ENCODE measurements at regions not wholly inside any gene's neighbourhood (a gene's known extent, or its start where the extent isn't known, plus 50 kb on each side); places are given as distances from the start of the nearest gene placed in this dataset.

GRCh38 chr16:48035142-48035541 lies 120.7 kb downstream of the ABCC12 start:
- DNase-seq, result no peak

GRCh38 chr16:48030926-48031325 lies 124.9 kb downstream of the ABCC12 start:
- Histone ChIP-seq H2BK15ac (ENCODE audit: low read depth, poor library complexity, severe bottlenecking) (no peak overlapping the region), H2BK5ac (ENCODE audit: low read depth, low read length, poor library complexity, severe bottlenecking) (no peak overlapping the region)

More at GRCh38 chr16:48035142-48035541, 120.7 kb downstream of the ABCC12 start:
- H3K4ac ChIP-seq (ENCODE audit: low read depth in 1 of 2, low read length in 2 of 2), result no peak overlapping the region
- H3K79me1 ChIP-seq (replicated peaks; ENCODE audit: low read length, poor library complexity, severe bottlenecking), result no peaks in the 10 kb centered on the region
- no peak overlapping the region for H3K14ac ChIP-seq (ENCODE audit: low read length in 2 of 2)
- H3K9me3 ChIP-seq (ENCODE audit: control insufficient read depth, low read length), result no peaks in the 10 kb centered on the region
- peaks cover 0 to 3% of the 10 kb centered on the region in 2 experiments for H3K27me3 ChIP-seq (ENCODE audit: control insufficient read depth in 1 of 2, insufficient read depth in 1 of 2, low read length in 2 of 2)
- H2BK5ac ChIP-seq (ENCODE audit: low read depth, low read length, poor library complexity, severe bottlenecking), result no peak overlapping the region
- no peak overlapping the region for H3K23ac ChIP-seq (ENCODE audit: low read length in 2 of 2)
- H4K8ac ChIP-seq (ENCODE audit: low read length), result no peak overlapping the region
- no peak overlapping the region for H3K9ac ChIP-seq (ENCODE audit: low read length)
- no peak overlapping the region for H2AK5ac ChIP-seq (ENCODE audit: low read length, severe bottlenecking)
- H2BK15ac ChIP-seq (ENCODE audit: low read depth, poor library complexity, severe bottlenecking), result no peak overlapping the region
- no peak overlapping the region for H3K4me3 ChIP-seq (ENCODE audit: insufficient read depth in 1 of 2, low read depth in 1 of 2, low read length in 2 of 2)
- no peaks in the 10 kb centered on the region for H3K36me3 ChIP-seq (ENCODE audit: control insufficient read depth in 1 of 2, insufficient read depth in 2 of 2, low read depth in 1 of 2, low read length in 2 of 2)
- no peak overlapping the region for H2AFZ ChIP-seq (ENCODE audit: low read depth, low read length)
- H3K4me1 ChIP-seq (ENCODE audit: control insufficient read depth, insufficient read depth, low read depth, low read length), result no peaks in the 10 kb centered on the region
- no peak overlapping the region for H3K18ac ChIP-seq (ENCODE audit: low read depth in 1 of 2, low read length in 2 of 2)
- WGBS, result 59% methylated on average over 4 of the region's 4 CpGs
- H3K27ac ChIP-seq (ENCODE audit: low read length, poor library complexity, severe bottlenecking), result no peak overlapping the region
- no peak overlapping the region for H4K91ac ChIP-seq (ENCODE audit: low read length)
- no peak overlapping the region for H2BK12ac ChIP-seq (ENCODE audit: low read length in 2 of 2)
- no peak overlapping the region for H3K4me2 ChIP-seq (ENCODE audit: low read length, poor library complexity, severe bottlenecking)
- H2BK120ac ChIP-seq (ENCODE audit: low read depth, low read length), result no peak overlapping the region

GRCh38 chr16:48029768-48030167 lies 126.0 kb downstream of the ABCC12 start:
- WGBS, result 96% methylated on average over 2 of the region's 5 CpGs
- H3K4me2 ChIP-seq (ENCODE audit: low read length, poor library complexity, severe bottlenecking), result no peak overlapping the region

More at GRCh38 chr16:48030926-48031325, 124.9 kb downstream of the ABCC12 start:
- no peak overlapping the region for H3K4me2 ChIP-seq (ENCODE audit: low read length, poor library complexity, severe bottlenecking)
- no peak overlapping the region for H3K4me3 ChIP-seq (ENCODE audit: insufficient read depth in 1 of 2, low read depth in 1 of 2, low read length in 2 of 2)
- no peak overlapping the region for H2BK120ac ChIP-seq (ENCODE audit: low read depth, low read length)
- no peak overlapping the region for H3K4ac ChIP-seq (ENCODE audit: low read depth in 1 of 2, low read length in 2 of 2)
- H3K36me3 ChIP-seq (ENCODE audit: control insufficient read depth in 1 of 2, insufficient read depth in 2 of 2, low read depth in 1 of 2, low read length in 2 of 2), result no peaks in the 10 kb centered on the region
- no peak overlapping the region for H2AK5ac ChIP-seq (ENCODE audit: low read length, severe bottlenecking)
- no peaks in the 10 kb centered on the region for H3K4me1 ChIP-seq (ENCODE audit: control insufficient read depth, insufficient read depth, low read depth, low read length)
- H3K23ac ChIP-seq (ENCODE audit: low read length in 2 of 2), result no peak overlapping the region
- H3K18ac ChIP-seq (ENCODE audit: low read depth in 1 of 2, low read length in 2 of 2), result no peak overlapping the region
- H3K79me1 ChIP-seq (replicated peaks; ENCODE audit: low read length, poor library complexity, severe bottlenecking), result no peaks in the 10 kb centered on the region
- H3K14ac ChIP-seq (ENCODE audit: low read length in 2 of 2), result no peak overlapping the region
- H3K27me3 ChIP-seq (ENCODE audit: control insufficient read depth in 1 of 2, insufficient read depth in 1 of 2, low read length in 2 of 2), result peaks cover 0 to 3% of the 10 kb centered on the region in 2 experiments
- H2AFZ ChIP-seq (ENCODE audit: low read depth, low read length), result no peak overlapping the region
- no peak overlapping the region for H4K91ac ChIP-seq (ENCODE audit: low read length)
- no peak overlapping the region for H3K27ac ChIP-seq (ENCODE audit: low read length, poor library complexity, severe bottlenecking)
- no peak overlapping the region for H4K8ac ChIP-seq (ENCODE audit: low read length)
- DNase-seq, result no peak
- WGBS, result 91% methylated on average over 6 of the region's 6 CpGs
- no peaks in the 10 kb centered on the region for H3K9me3 ChIP-seq (ENCODE audit: control insufficient read depth, low read length)
- H3K9ac ChIP-seq (ENCODE audit: low read length), result no peak overlapping the region
- H2BK12ac ChIP-seq (ENCODE audit: low read length in 2 of 2), result no peak overlapping the region

GRCh38 chr16:48025359-48025758 lies 130.4 kb downstream of the ABCC12 start:
- H3K79me1 ChIP-seq (replicated peaks; ENCODE audit: low read length, poor library complexity, severe bottlenecking), result no peaks in the 10 kb centered on the region
- no peak overlapping the region for H3K18ac ChIP-seq (ENCODE audit: low read depth in 1 of 2, low read length in 2 of 2)
- 83% methylated on average over 4 of the region's 5 CpGs for WGBS
- DNase-seq, result no peak
- H2BK5ac ChIP-seq (ENCODE audit: low read depth, low read length, poor library complexity, severe bottlenecking), result no peak overlapping the region
- no peak overlapping the region for H3K9ac ChIP-seq (ENCODE audit: low read length)
- no peak overlapping the region for H3K27ac ChIP-seq (ENCODE audit: low read length, poor library complexity, severe bottlenecking)
- H3K4me1 ChIP-seq (ENCODE audit: control insufficient read depth, insufficient read depth, low read depth, low read length), result no peaks in the 10 kb centered on the region
- H2BK120ac ChIP-seq (ENCODE audit: low read depth, low read length), result no peak overlapping the region
- no peak overlapping the region for H3K4me3 ChIP-seq (ENCODE audit: insufficient read depth in 1 of 2, low read depth in 1 of 2, low read length in 2 of 2)
- H3K9me3 ChIP-seq (ENCODE audit: control insufficient read depth, low read length), result no peaks in the 10 kb centered on the region
- peaks cover 0 to 19% of the 10 kb centered on the region in 2 experiments for H3K27me3 ChIP-seq (ENCODE audit: control insufficient read depth in 1 of 2, insufficient read depth in 1 of 2, low read length in 2 of 2)
- H3K4ac ChIP-seq (ENCODE audit: low read depth in 1 of 2, low read length in 2 of 2), result no peak overlapping the region
- H3K4me2 ChIP-seq (ENCODE audit: low read length, poor library complexity, severe bottlenecking), result no peak overlapping the region
- H3K23ac ChIP-seq (ENCODE audit: low read length in 2 of 2), result no peak overlapping the region
- no peak overlapping the region for H2AK5ac ChIP-seq (ENCODE audit: low read length, severe bottlenecking)
- no peak overlapping the region for H2AFZ ChIP-seq (ENCODE audit: low read depth, low read length)
- H3K14ac ChIP-seq (ENCODE audit: low read length in 2 of 2), result no peak overlapping the region
- no peaks in the 10 kb centered on the region for H3K36me3 ChIP-seq (ENCODE audit: control insufficient read depth in 1 of 2, insufficient read depth in 2 of 2, low read depth in 1 of 2, low read length in 2 of 2)
- no peak overlapping the region for H4K8ac ChIP-seq (ENCODE audit: low read length)
- H4K91ac ChIP-seq (ENCODE audit: low read length), result no peak overlapping the region
- H2BK12ac ChIP-seq (ENCODE audit: low read length in 2 of 2), result no peak overlapping the region
- no peak overlapping the region for H2BK15ac ChIP-seq (ENCODE audit: low read depth, poor library complexity, severe bottlenecking)

More at GRCh38 chr16:48029768-48030167, 126.0 kb downstream of the ABCC12 start:
- no peak overlapping the region for H4K91ac ChIP-seq (ENCODE audit: low read length)
- no peak overlapping the region for H2BK5ac ChIP-seq (ENCODE audit: low read depth, low read length, poor library complexity, severe bottlenecking)
- no peak overlapping the region for H2AK5ac ChIP-seq (ENCODE audit: low read length, severe bottlenecking)
- no peaks in the 10 kb centered on the region for H3K79me1 ChIP-seq (replicated peaks; ENCODE audit: low read length, poor library complexity, severe bottlenecking)
- no peak overlapping the region for H2BK12ac ChIP-seq (ENCODE audit: low read length in 2 of 2)
- no peaks in the 10 kb centered on the region for H3K36me3 ChIP-seq (ENCODE audit: control insufficient read depth in 1 of 2, insufficient read depth in 2 of 2, low read depth in 1 of 2, low read length in 2 of 2)
- no peak overlapping the region for H3K18ac ChIP-seq (ENCODE audit: low read depth in 1 of 2, low read length in 2 of 2)
- no peak for DNase-seq
- H2BK15ac ChIP-seq (ENCODE audit: low read depth, poor library complexity, severe bottlenecking), result no peak overlapping the region
- no peaks in the 10 kb centered on the region for H3K4me1 ChIP-seq (ENCODE audit: control insufficient read depth, insufficient read depth, low read depth, low read length)
- no peak overlapping the region for H3K27ac ChIP-seq (ENCODE audit: low read length, poor library complexity, severe bottlenecking)
- H2AFZ ChIP-seq (ENCODE audit: low read depth, low read length), result no peak overlapping the region
- H3K4me3 ChIP-seq (ENCODE audit: insufficient read depth in 1 of 2, low read depth in 1 of 2, low read length in 2 of 2), result no peak overlapping the region
- no peak overlapping the region for H3K23ac ChIP-seq (ENCODE audit: low read length in 2 of 2)
- peaks cover 3 to 6% of the 10 kb centered on the region in 2 experiments for H3K27me3 ChIP-seq (ENCODE audit: control insufficient read depth in 1 of 2, insufficient read depth in 1 of 2, low read length in 2 of 2)
- H3K9me3 ChIP-seq (ENCODE audit: control insufficient read depth, low read length), result no peaks in the 10 kb centered on the region
- no peak overlapping the region for H3K14ac ChIP-seq (ENCODE audit: low read length in 2 of 2)
- no peak overlapping the region for H3K9ac ChIP-seq (ENCODE audit: low read length)
- H4K8ac ChIP-seq (ENCODE audit: low read length), result peak overlapping the region; percentile 24
- no peak overlapping the region for H2BK120ac ChIP-seq (ENCODE audit: low read depth, low read length)
- H3K4ac ChIP-seq (ENCODE audit: low read depth in 1 of 2, low read length in 2 of 2), result no peak overlapping the region

All from mesenchymal stem cell (in vitro differentiated cells and primary cell).